Activated CD8-positive, alpha-beta memory T cell treated with anti-CD3 and anti-CD28 coated beads, Interleukin-2, amount 50 U/mL, for 24 hours (primary cell): ENCODE measurements at regions not wholly inside any gene's neighbourhood (a gene's known extent, or its start where the extent isn't known, plus 50 kb on each side); places are given as distances from the start of the nearest gene placed in this dataset.

Experiments
- DNase-seq: peaks from one replicate; pipeline ENCODE4 v3.0.0-alpha.2; 2020; ENCODE audit errors: extremely low read depth

DNA sequence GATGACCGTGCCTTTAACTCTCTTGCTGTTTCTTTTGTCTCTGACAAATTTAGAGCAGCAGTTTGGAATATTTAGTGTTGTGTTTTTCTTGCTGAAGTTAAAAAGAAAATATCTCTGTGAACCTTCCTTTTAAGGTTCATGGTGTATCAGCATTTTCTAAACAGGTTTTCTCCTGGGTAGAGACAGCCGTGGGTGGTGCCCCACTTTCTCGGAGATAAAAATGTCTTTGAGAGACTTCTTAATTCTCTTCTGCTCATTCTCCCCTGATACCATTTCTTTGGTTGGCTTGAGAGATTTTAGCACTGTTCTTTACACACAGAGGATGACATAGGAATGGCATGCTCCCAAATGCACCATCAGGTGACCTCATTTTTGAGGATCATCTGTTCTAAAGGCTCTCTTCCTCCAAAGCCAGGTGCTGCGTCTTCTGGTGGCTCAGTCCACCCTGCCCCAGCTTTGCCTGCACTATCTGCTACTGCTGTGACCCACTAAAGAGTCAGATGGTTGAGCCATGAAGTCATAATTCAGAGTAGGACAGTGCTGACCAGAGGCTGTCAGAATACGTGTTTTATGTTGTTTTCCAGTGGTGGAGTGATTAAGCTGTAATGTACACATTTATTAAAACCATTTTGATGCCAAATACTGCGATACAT is 90.3 kb upstream of the SLC10A2 start:
- DNase-seq, result no peak

DNA sequence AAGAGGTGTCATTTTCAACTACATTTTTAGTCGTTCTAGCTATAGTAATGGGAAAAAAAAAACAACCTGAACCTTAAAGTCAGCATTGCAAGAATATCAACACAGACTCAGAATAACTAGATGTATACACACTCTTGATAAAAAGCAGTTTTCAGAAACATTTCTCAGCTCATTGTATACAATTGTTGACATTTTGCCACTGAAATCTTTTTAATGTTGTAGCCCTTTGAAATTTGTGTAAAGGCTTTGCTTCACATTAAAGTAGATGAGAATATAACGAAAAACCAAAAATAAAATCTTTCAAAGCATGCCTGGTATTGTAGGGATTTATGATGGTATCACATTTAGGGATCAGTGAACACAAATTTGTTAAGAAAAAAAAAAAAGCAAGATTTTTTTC is 87.2 kb upstream of the SLC10A2 start:
- no peak for DNase-seq

DNA sequence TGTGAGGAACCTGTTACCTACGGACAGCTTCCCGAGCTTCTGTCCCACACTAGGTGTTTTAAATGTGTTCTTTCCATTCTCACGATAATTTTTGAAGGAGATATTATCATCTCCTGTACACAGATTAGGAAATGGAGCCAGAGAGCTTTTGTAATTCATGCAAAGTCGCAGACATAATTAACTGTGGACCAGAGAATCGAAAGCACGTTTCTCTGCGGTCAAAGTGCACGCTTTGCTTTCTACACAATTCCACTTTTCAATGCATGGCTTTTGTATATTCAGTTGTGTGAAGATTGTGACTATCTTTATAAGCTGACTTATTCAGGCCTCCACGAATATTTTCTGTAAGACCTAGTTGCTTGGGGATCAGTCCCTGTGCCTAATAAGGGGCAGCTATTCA is 81.7 kb upstream of the SLC10A2 start:
- DNase-seq, result no peak

DNA sequence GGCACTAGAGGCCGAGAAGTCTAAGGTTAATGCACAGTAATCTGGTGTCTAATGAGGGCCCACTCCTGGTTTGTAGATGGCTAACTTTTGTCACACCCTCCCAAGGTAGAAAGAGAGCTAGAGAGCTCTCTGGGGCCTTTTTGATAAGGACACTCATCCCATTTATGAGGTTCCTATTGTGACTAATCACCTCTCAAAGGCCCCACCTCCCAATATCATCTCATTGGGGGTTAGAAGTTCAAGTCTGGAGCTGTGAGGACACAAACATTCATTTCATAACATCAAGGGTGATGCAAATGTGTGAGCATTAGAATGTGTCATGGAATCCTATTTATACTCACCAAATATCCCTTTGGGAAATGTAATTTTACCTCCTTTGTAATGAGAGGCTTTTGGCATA is 79.2 kb upstream of the SLC10A2 start:
- no peak for DNase-seq

DNA sequence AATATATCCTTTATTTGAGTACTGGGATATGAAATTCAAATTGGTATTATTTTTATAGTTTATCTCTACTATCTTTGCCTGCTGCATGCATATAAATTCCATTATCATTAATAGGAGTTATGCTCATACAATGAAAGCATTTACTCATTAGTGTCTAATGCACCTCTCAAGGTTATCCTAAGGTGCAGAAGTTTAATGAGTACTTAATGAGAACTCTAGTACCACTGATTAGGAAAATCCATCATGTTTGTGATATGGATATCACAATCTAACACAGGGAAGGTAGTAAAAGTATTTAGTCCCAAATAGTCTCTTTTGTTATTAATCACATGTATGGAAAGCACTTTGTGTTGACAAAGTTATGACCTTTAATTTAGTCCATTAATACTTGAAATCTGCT is 77.2 kb upstream of the SLC10A2 start:
- DNase-seq, result no peak

DNA sequence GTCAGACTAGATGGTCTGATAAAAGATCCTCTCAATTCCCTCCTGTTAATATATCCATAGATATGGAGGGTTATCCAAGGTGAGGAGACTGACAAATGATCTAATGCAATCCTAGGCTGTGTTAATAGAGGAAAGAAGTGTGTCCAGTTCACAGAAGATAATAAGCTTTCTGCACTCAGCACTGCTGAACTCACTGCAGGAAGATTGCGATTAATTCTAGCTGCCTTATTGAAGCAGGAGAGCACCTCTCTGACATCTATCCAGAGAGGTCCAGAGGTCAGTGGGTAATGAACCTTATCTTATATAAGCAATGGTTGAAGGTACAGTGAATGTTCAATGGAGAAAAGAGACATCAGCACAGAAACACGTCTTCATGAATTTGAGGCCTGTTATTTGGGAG is 75.9 kb upstream of the SLC10A2 start:
- no peak for DNase-seq

DNA sequence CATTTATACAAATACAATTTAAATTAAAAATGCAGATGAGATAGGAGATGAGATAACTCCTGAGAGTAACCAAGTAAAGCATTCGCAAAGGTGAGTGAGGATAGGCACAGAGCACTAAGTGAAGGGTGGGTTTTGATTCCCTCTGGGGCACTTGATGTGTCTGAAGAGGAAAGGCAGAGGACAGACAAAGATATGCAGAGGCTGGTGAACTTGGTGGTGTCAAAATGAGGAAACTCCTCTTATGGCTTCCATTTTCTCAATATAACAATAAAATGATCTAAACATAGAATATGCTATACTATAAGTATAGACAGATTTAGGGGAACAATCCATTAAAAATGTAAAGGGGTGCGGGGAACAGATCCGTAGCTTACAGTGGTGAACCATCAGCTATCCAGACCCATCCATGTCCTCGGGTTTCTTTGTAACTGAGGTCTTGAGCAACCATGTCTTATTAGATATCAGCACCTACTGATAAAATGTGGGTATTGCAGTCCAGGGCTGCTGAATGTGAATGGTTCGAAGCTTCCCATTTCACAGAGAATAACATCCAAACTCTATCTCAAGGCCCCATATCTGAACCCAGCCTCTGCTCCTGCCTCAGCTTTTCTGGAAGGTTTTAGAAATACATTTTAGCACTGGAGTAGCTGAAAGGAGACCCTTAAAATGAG is 73.9 kb upstream of the SLC10A2 start:
- no peak for DNase-seq

DNA sequence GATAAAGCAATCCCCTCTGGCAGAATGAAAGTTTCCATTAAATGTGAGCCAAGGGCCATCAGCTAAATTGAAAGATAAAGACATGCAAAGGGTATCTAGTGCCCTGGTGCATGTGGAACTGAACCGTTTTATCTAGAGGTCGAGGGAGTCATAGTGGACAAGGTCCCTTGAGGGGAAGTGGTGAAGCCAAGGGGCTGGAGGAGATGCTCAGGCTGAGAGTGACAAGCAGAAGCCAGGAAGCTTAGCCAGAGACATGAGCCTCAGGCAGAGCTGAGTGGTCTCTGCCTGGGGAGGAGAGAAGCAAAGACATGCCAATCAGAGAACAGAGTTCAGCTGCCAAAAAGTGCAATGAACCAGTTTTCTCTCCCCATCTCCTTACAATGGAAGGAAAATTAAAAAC is 68.1 kb upstream of the SLC10A2 start:
- DNase-seq, result no peak

DNA sequence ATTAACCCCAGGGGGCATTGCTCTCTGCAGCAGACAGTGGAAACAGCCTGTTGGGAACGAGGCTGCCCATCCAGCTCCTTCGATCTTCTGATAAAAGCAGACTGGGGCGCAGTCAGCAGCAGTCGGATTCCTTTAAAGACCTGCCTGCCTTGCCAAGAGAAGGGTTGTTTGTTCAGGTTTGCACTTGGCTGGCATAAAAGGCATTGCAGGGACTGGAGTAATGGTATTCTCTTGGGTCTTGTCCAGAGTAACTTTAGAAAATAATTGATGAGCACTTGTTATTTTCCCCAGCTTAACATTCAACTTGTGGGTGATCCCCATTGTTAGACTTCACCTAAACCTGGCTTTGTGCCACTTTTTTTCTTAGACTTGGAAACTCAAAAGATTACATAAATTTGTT is 67.3 kb upstream of the SLC10A2 start:
- DNase-seq, result no peak

DNA sequence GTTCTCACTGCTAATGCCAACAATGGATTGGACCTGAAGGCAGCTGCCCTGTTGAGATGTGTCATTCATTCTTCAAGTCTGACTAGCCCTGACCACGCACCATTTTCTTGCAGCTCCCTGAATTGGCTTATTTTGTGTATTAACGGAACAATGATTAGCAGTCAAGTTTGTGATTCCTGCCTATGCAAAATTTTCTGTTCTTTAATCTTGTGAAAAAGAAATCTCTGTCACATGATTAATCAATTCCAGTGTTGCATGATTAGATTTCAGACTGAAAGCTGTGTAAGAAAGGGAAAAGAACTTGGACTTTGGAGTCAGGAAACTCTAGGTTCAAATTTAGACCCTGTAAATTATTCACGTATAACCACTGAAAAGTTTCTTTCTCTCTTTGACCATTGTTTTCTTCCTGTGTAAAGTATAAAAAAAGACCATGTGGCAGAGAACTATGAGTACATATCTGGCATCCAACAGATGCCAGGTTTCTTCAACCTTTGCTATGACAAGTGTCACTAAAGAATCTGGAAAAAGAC is 64.5 kb upstream of the SLC10A2 start:
- DNase-seq, result no peak

DNA sequence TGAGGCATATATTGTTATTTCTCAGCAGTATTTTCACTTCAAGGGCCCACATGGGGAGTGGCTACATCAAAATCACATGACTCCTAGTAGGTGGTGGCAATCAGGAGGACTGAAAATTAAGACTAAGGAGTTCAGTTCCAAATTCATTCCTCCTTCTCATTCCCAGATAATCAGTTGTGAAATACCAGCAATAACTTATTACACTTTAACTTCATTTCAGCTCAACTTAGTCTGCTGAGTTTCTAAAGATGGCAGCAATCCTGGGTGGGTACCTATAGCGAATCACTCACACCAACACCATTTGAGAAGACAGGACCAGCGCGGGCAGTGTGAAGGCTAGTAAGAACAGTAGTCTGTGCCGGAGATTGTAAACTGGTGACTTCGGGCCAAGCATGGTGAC is 63.9 kb upstream of the SLC10A2 start:
- DNase-seq, result no peak
